Neural progenitor cell (in vitro differentiated cells): ENCODE measurements at regions not wholly inside any gene's neighbourhood (a gene's known extent, or its start where the extent isn't known, plus 50 kb on each side); places are given as distances from the start of the nearest gene placed in this dataset.

Source experiments
- EZH2phosphoT487 ChIP-seq: fragments of 200-600 bp; sonication (generic); IDR thresholded peaks from 2 replicates; pipeline ENCODE4 v1.6.1; 2017; ENCODE audit warnings: antibody characterized with exemption
- TF ChIP-seq, protein P1 (sequence below): fragments of 200-600 bp; sonication (generic); IDR thresholded peaks from 2 replicates; pipeline ENCODE4 v1.5.1; 2017; ENCODE audit warnings: antibody characterized with exemption, mild to moderate bottlenecking

GRCh38 chr10:130579913-130580312, 443.7 kb downstream of the GLRX3 start:
- TF ChIP-seq, protein P1, sequence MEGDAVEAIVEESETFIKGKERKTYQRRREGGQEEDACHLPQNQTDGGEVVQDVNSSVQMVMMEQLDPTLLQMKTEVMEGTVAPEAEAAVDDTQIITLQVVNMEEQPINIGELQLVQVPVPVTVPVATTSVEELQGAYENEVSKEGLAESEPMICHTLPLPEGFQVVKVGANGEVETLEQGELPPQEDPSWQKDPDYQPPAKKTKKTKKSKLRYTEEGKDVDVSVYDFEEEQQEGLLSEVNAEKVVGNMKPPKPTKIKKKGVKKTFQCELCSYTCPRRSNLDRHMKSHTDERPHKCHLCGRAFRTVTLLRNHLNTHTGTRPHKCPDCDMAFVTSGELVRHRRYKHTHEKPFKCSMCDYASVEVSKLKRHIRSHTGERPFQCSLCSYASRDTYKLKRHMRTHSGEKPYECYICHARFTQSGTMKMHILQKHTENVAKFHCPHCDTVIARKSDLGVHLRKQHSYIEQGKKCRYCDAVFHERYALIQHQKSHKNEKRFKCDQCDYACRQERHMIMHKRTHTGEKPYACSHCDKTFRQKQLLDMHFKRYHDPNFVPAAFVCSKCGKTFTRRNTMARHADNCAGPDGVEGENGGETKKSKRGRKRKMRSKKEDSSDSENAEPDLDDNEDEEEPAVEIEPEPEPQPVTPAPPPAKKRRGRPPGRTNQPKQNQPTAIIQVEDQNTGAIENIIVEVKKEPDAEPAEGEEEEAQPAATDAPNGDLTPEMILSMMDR: no peak
- TF ChIP-seq EZH2phosphoT487: no peak
